ENCODE measurements at regions not wholly inside any gene's neighbourhood (a gene's known extent, or its start where the extent isn't known, plus 50 kb on each side); places are given as distances from the start of the nearest gene placed in this dataset.

- TF ChIP-seq, protein P1, sequence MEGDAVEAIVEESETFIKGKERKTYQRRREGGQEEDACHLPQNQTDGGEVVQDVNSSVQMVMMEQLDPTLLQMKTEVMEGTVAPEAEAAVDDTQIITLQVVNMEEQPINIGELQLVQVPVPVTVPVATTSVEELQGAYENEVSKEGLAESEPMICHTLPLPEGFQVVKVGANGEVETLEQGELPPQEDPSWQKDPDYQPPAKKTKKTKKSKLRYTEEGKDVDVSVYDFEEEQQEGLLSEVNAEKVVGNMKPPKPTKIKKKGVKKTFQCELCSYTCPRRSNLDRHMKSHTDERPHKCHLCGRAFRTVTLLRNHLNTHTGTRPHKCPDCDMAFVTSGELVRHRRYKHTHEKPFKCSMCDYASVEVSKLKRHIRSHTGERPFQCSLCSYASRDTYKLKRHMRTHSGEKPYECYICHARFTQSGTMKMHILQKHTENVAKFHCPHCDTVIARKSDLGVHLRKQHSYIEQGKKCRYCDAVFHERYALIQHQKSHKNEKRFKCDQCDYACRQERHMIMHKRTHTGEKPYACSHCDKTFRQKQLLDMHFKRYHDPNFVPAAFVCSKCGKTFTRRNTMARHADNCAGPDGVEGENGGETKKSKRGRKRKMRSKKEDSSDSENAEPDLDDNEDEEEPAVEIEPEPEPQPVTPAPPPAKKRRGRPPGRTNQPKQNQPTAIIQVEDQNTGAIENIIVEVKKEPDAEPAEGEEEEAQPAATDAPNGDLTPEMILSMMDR (IDR thresholded peaks at IDR 0.05), result no peak
- no peak for TF ChIP-seq POLR2A (IDR thresholded peaks at IDR 0.05)
Measured at GRCh38 chr3:177610262-177610661, 413.0 kb upstream of the TBL1XR1 start.
